OCI-LY7 (cell line): ENCODE measurements at regions not wholly inside any gene's neighbourhood (a gene's known extent, or its start where the extent isn't known, plus 50 kb on each side); places are given as distances from the start of the nearest gene placed in this dataset.

Experiments
- BruUV-seq: library from RNA; stranded (reverse); fragments of 400-500 nt; replicated peaks from 2 replicates; lab custom pipeline; 2021; lab: Mats Ljungman, UMichigan
- CTCF ChIA-PET: fragments of 300-600 bp; sonication (Branson Sonifier 250); formaldehyde crosslinking; loops from one replicate; lab custom pipeline; 2022; ENCODE audit warnings: antibody characterized with exemption; ENCODE audit not compliant: unreplicated experiment; lab: Charles Lee
- POLR2A ChIA-PET: fragments of 300-600 bp; sonication (Branson Sonifier 250); formaldehyde crosslinking; loops from one replicate; lab custom pipeline; 2022; ENCODE audit warnings: antibody characterized with exemption; lab: Charles Lee
- DNase-seq: peaks from one replicate; pipeline ENCODE4 v3.0.0-alpha.2; 2015; ENCODE audit warnings: low spot score
- H2AFZ ChIP-seq: fragments of 200-600 bp; sonication (generic), shearing (Covaris generic); 2 replicates; pipeline ENCODE4 v1.6.1; 2014; ENCODE audit warnings: mild to moderate bottlenecking, antibody characterized with exemption, low read length, moderate library complexity
- H3K27ac ChIP-seq: fragments of 200-600 bp; sonication (generic); 2 replicates; pipeline ENCODE4 v1.5.1; 2014; ENCODE audit warnings: mixed run types, low read depth, mild to moderate bottlenecking, moderate library complexity, low read length, inconsistent platforms; ENCODE audit not compliant: poor library complexity, severe bottlenecking
- H3K36me3 ChIP-seq: fragments of 200-600 bp; sonication (generic); 2 replicates; pipeline ENCODE4 v1.6.1; 2014; ENCODE audit warnings: mild to moderate bottlenecking, antibody characterized with exemption, low read length, moderate library complexity, mixed read lengths; ENCODE audit not compliant: insufficient read depth
- H3K4me1 ChIP-seq: fragments of 200-600 bp; sonication (generic); 2 replicates; pipeline ENCODE4 v1.5.1; 2014; ENCODE audit warnings: mild to moderate bottlenecking, low read length; ENCODE audit not compliant: insufficient read depth, poor library complexity, severe bottlenecking
- H3K4me2 ChIP-seq: fragments of 200-600 bp; sonication (generic); 2 replicates; pipeline ENCODE4 v1.6.1; 2014; ENCODE audit warnings: mild to moderate bottlenecking, low read length
- H3K4me3 ChIP-seq: fragments of 200-600 bp; sonication (generic); 2 replicates; pipeline ENCODE4 v1.5.1; 2014; ENCODE audit warnings: mild to moderate bottlenecking, low read depth, low read length; ENCODE audit not compliant: poor library complexity, severe bottlenecking
- H3K79me2 ChIP-seq: fragments of 200-600 bp; sonication (generic); 2 replicates; pipeline ENCODE4 v1.6.1; 2016; ENCODE audit warnings: low read depth, mild to moderate bottlenecking, low read length, moderate library complexity, mixed read lengths; ENCODE audit not compliant: insufficient read depth
- H3K9me2 ChIP-seq: fragments of 200-600 bp; sonication (generic); 2 replicates; pipeline ENCODE4 v1.6.1; 2016; ENCODE audit warnings: mild to moderate bottlenecking, low read length, mixed read lengths; ENCODE audit not compliant: insufficient read depth
- H3K9me3 ChIP-seq: fragments of 200-600 bp; sonication (generic); 2 replicates; pipeline ENCODE4 v1.6.1; 2014; ENCODE audit warnings: mild to moderate bottlenecking, mixed run types, low read length, mixed read lengths
- H4K20me1 ChIP-seq: fragments of 200-600 bp; sonication (generic); 2 replicates; pipeline ENCODE4 v1.6.1; 2014; ENCODE audit warnings: mild to moderate bottlenecking, antibody characterized with exemption, low read length, moderate library complexity, mixed read lengths; ENCODE audit not compliant: insufficient read depth
- EZH2phosphoT487 ChIP-seq: fragments of 200-600 bp; sonication (generic); IDR thresholded peaks from 2 replicates; pipeline ENCODE4 v1.6.1; 2018; ENCODE audit warnings: low read depth, borderline replicate concordance, mild to moderate bottlenecking, mixed run types, antibody characterized with exemption, low read length, moderate library complexity, mixed read lengths
- intact Hi-C: fragments of 100-400 bp; cut with micrococcal nuclease; formaldehyde crosslinking; loops from one replicate; pipeline ENCODE4 v1.10.0; 2022; ENCODE audit not compliant: unreplicated experiment
- TF ChIP-seq, protein P1 (sequence below): fragments of 200-600 bp; sonication (generic); conservative IDR thresholded peaks from 2 replicates; pipeline ENCODE4 v1.5.1; 2014; ENCODE audit warnings: mild to moderate bottlenecking, antibody characterized with exemption, low read length, moderate library complexity, mixed read lengths

DNA sequence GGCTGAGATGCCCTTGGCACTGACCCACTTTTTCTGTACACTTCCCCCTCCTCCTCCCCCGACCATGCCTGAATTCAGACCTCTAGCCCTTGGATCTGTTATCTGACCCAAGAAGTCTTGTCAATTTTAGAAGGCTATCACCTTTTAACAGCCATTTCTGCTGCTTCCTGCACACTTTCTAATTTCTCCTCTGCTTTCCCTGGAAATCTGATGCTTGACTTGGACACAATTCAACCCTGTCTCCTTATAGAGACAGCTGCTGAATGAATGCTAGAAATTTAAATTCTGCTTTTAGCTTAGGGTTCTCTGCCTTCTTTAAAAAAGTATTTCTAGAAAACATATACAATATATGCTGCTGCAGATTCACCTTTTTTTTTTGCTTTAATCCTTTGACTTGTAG lies 417.9 kb upstream of the KLF6 start:
- Histone ChIP-seq H3K9me2 (no peaks in the 10 kb centered on the region), H3K9me3 (no peaks in the 10 kb centered on the region), H3K79me2 (no peaks in the 10 kb centered on the region), H3K27ac (no peak overlapping the region), H3K36me3 (no peaks in the 10 kb centered on the region), H4K20me1 (no peaks in the 10 kb centered on the region), H2AFZ (no peak overlapping the region), H3K4me2 (no peak overlapping the region), H3K4me1 (no peaks in the 10 kb centered on the region), H3K4me3 (no peak overlapping the region)
- BruUV-seq = no TSS peak
- POLR2A ChIA-PET = interaction anchor here (0.6 kb wide), 2 partner anchors 386 to 387 kb away, joined by 3 to 4 read pairs; no protein-coding TSS in a partner anchor
- no peak for TF ChIP-seq EZH2phosphoT487
- TF ChIP-seq, protein P1, sequence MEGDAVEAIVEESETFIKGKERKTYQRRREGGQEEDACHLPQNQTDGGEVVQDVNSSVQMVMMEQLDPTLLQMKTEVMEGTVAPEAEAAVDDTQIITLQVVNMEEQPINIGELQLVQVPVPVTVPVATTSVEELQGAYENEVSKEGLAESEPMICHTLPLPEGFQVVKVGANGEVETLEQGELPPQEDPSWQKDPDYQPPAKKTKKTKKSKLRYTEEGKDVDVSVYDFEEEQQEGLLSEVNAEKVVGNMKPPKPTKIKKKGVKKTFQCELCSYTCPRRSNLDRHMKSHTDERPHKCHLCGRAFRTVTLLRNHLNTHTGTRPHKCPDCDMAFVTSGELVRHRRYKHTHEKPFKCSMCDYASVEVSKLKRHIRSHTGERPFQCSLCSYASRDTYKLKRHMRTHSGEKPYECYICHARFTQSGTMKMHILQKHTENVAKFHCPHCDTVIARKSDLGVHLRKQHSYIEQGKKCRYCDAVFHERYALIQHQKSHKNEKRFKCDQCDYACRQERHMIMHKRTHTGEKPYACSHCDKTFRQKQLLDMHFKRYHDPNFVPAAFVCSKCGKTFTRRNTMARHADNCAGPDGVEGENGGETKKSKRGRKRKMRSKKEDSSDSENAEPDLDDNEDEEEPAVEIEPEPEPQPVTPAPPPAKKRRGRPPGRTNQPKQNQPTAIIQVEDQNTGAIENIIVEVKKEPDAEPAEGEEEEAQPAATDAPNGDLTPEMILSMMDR = no peak
- no peak for DNase-seq
- CTCF ChIA-PET = no interaction called here
- intact Hi-C loops = no loop called here

DNA sequence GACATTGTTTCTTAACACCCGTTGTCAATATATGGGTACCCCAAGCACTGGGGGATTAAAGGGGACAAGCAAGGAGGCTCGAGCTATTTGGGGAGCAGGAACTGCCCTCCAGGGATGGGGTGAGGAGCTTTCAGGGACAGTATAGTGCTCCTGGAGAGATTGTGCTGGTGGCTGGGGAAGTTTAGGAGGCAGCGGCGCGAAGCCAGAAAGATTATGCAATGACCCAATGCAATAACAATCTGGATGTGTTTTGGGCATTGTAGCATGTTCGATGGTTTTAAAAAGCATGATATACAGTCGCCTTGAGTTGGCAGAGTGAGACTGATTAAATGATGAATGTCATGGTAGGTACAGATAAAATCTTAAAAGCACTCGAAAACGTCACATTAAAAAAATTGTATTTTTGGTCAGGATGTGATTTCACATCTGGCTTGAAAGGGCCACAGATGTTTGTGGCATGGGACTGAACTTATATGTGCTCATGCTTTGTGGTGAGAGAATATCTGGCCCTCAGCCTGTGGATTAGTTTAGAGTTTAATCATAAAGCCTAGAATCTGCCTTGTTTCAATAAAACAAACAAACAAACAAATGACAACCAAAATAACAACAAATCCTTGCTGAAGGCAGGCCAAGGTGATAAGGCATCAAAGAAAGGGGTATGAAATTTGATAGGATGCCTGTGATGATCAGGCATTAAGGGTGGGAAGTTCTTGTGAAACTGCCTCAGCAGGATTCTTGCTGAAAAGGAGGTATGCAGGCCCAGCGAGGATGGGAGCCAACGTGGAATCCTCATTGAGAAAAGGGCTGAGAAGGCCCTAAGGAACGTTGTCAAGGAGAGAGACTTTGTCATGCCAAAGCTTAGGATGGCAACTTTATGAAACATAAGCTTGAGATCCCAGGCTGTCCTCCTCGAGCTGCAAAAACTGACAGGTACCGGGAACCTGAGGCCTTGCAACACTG lies 417.1 kb upstream of the KLF6 start:
- H3K27ac ChIP-seq = no peak overlapping the region
- H3K9me2 ChIP-seq = no peaks in the 10 kb centered on the region
- H3K9me3 ChIP-seq = no peaks in the 10 kb centered on the region
- ChIA-PET CTCF (no interaction called here), POLR2A (interaction anchor here (0.6 kb wide), 1 partner anchor 386 kb away, joined by 3 read pairs; no protein-coding TSS in a partner anchor)
- H3K36me3 ChIP-seq = no peaks in the 10 kb centered on the region
- no peak overlapping the region for H2AFZ ChIP-seq
- H3K79me2 ChIP-seq = no peaks in the 10 kb centered on the region
- H3K4me2 ChIP-seq = no peak overlapping the region
- no TSS peak for BruUV-seq
- no peak overlapping the region for H3K4me3 ChIP-seq
- H4K20me1 ChIP-seq = no peaks in the 10 kb centered on the region
- no peak for DNase-seq
- H3K4me1 ChIP-seq = no peaks in the 10 kb centered on the region
- intact Hi-C loops = no loop called here
- no peak for TF ChIP-seq EZH2phosphoT487
- TF ChIP-seq, protein P1 = no peak

DNA sequence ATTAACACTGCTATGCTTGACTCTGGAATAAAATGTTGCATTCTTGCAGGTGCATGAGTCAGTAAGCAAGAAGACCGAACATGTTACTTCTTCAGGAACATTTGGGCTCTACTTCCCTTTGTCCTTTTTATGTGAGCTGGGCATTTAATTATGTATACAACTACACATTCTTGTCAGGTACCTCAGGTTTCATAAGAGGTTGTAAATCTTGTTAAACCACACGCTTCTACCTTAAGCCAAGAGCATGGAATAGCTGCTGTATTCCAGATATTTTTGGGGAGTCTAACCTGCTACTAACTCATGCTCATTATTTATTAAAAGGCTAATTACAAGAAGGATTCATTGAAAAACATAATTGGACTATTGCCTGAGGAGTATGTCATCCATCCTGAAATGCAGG lies 414.2 kb upstream of the KLF6 start:
- no peak overlapping the region for H3K4me3 ChIP-seq
- H3K79me2 ChIP-seq = no peaks in the 10 kb centered on the region
- H3K4me2 ChIP-seq = no peak overlapping the region
- no peak overlapping the region for H2AFZ ChIP-seq
- H4K20me1 ChIP-seq = no peaks in the 10 kb centered on the region
- TF ChIP-seq, protein P1 = no peak
- no peak for TF ChIP-seq EZH2phosphoT487
- ChIA-PET POLR2A (no interaction called here), CTCF (no interaction called here)
- BruUV-seq = no TSS peak
- H3K27ac ChIP-seq = no peak overlapping the region
- no peaks in the 10 kb centered on the region for H3K9me2 ChIP-seq
- H3K36me3 ChIP-seq = no peaks in the 10 kb centered on the region
- no peaks in the 10 kb centered on the region for H3K4me1 ChIP-seq
- DNase-seq = no peak
- intact Hi-C loops = no loop called here
- H3K9me3 ChIP-seq = no peaks in the 10 kb centered on the region
